A549 (cell line): ENCODE measurements at regions not wholly inside any gene's neighbourhood (a gene's known extent, or its start where the extent isn't known, plus 50 kb on each side); places are given as distances from the start of the nearest gene placed in this dataset.

Source experiments
- ATAC-seq, 2 experiments: fragments of 200-7000 bp in 1 of 2; fragments of >200 bp in 1 of 2; cut with Nextera tagmentation in 1 of 2; cut with Tn5 transposase in 1 of 2; 3 replicates each; pipeline versions ENCODE4 v1.8.0 to v1.9.1; 2018 to 2020; ENCODE audit warnings: mild to moderate bottlenecking in 1 of 2, moderate library complexity in 1 of 2
- CTCF ChIA-PET: fragments of 300-600 bp; sonication (Branson Sonifier 250); formaldehyde crosslinking; extraction: SDS; loops from one replicate; lab custom pipeline; 2021; ENCODE audit warnings: antibody characterized with exemption, inconsistent platforms; lab: Yijun Ruan, JAX
- POLR2A ChIA-PET: fragments of 350-600 bp; formaldehyde crosslinking; extraction: SDS; loops from one replicate; lab custom pipeline; 2021; ENCODE audit warnings: antibody characterized with exemption, inconsistent platforms; lab: Yijun Ruan, JAX
- DNase-seq, 2 experiments: peaks; one replicate each; pipeline versions ENCODE4 v3.0.0 to v3.0.0-alpha.2; 2011 to 2016; ENCODE audit warnings: low read depth in 1 of 2, low spot score in 1 of 2
- FAIRE-seq: peaks from 2 replicates; lab custom pipeline; 2011; peaks lifted over from hg19 to GRCh38; lab: Jason Lieb, UNC
- H3K27ac ChIP-seq, 2 experiments: fragments of >200 bp; sonication (Bioruptor Twin); formaldehyde crosslinking; 3 replicates each; pipeline ENCODE4 v1.5.1; 2016 to 2017
- H3K4me1 ChIP-seq: fragments of >200 bp; sonication (Bioruptor Twin); formaldehyde crosslinking; 3 replicates; pipeline ENCODE4 v1.6.1; 2016
- H3K4me2 ChIP-seq: fragments of >200 bp; sonication (Bioruptor Twin); formaldehyde crosslinking; 3 replicates; pipeline ENCODE4 v1.6.1; 2016
- H3K4me3 ChIP-seq: fragments of >200 bp; sonication (Bioruptor Twin); formaldehyde crosslinking; 3 replicates; pipeline ENCODE4 v1.5.1; 2016
- H3K9me3 ChIP-seq: fragments of >200 bp; sonication (Bioruptor Twin); formaldehyde crosslinking; 3 replicates; pipeline ENCODE4 v1.6.1; 2016
- BHLHE40 ChIP-seq: IDR thresholded peaks from 2 replicates; pipeline ENCODE4 v1.6.1; 2012; ENCODE audit warnings: low read depth, low read length, inconsistent platforms
- CHD2 ChIP-seq: fragments of 150-350 bp; IDR thresholded peaks from 2 replicates; pipeline ENCODE4 v1.6.1; 2014; ENCODE audit warnings: low read length; ENCODE audit not compliant: partially characterized antibody
- CTCF ChIP-seq: fragments of >200 bp; sonication (Bioruptor Twin); formaldehyde crosslinking; IDR thresholded peaks from 3 replicates; pipeline ENCODE4 v1.5.1; 2016
- EHF ChIP-seq: fragments of 250-450 bp; sonication (Bioruptor Pico); IDR thresholded peaks from 2 replicates; pipeline ENCODE4 v1.5.0; 2020; ENCODE audit warnings: mild to moderate bottlenecking
- EHMT2 ChIP-seq: fragments of 200-600 bp; sonication (generic); IDR thresholded peaks from 2 replicates; pipeline ENCODE4 v1.6.1; 2016; ENCODE audit warnings: antibody characterized with exemption, low read depth, mild to moderate bottlenecking, moderate library complexity
- EP300 ChIP-seq, 2 experiments: fragments of >200 bp; sonication (Bioruptor Twin); formaldehyde crosslinking; IDR thresholded peaks; 2 replicates in 1 of 2; 3 replicates in 1 of 2; pipeline ENCODE4 v1.6.1; 2016 to 2017
- FOSB ChIP-seq: fragments of 250-450 bp; sonication (Bioruptor Pico); IDR thresholded peaks from 2 replicates; pipeline ENCODE4 v1.5.0; 2020; ENCODE audit warnings: mild to moderate bottlenecking, moderate library complexity
- FOXS1 ChIP-seq: fragments of 250-450 bp; sonication (Bioruptor Pico); IDR thresholded peaks from 2 replicates; pipeline ENCODE4 v1.5.0; 2020; ENCODE audit warnings: mild to moderate bottlenecking, moderate library complexity
- HDAC2 ChIP-seq: fragments of 200-600 bp; sonication (generic); IDR thresholded peaks from 2 replicates; pipeline ENCODE4 v1.6.1; 2016
- HOXA7 ChIP-seq: fragments of 250-450 bp; sonication (Bioruptor Pico); IDR thresholded peaks from 2 replicates; pipeline ENCODE4 v1.5.0; 2020; ENCODE audit warnings: mild to moderate bottlenecking, moderate library complexity
- HOXB5 ChIP-seq: fragments of 250-450 bp; sonication (Bioruptor Pico); IDR thresholded peaks from 2 replicates; pipeline ENCODE4 v1.5.0; 2020; ENCODE audit warnings: mild to moderate bottlenecking, moderate library complexity
- JUNB ChIP-seq: fragments of >200 bp; sonication (Bioruptor Twin); formaldehyde crosslinking; IDR thresholded peaks from 2 replicates; pipeline ENCODE4 v1.6.1; 2016
- MAX ChIP-seq: IDR thresholded peaks from 2 replicates; pipeline ENCODE4 v1.6.1; 2012
- MYC ChIP-seq: IDR thresholded peaks from 2 replicates; pipeline ENCODE4 v1.6.1; 2012; ENCODE audit warnings: mild to moderate bottlenecking, inconsistent platforms, low read length, improper control_type of control experiment, borderline replicate concordance
- PHF8 ChIP-seq: fragments of 200-600 bp; sonication (generic); IDR thresholded peaks from 2 replicates; pipeline ENCODE4 v1.6.1; 2016; ENCODE audit warnings: low read depth, mild to moderate bottlenecking, antibody characterized with exemption, moderate library complexity, borderline replicate concordance
- POLR2AphosphoS2 ChIP-seq: conservative IDR thresholded peaks from 2 replicates; pipeline ENCODE4 v1.6.1; 2012; ENCODE audit warnings: low read length, improper control_type of control experiment, inconsistent platforms
- RAD21 ChIP-seq, 2 experiments: fragments of >200 bp in 1 of 2; sonication (Bioruptor Twin) in 1 of 2; formaldehyde crosslinking in 1 of 2; IDR thresholded peaks in 1 of 2; conservative IDR thresholded peaks in 1 of 2; 2 replicates in 1 of 2; 3 replicates in 1 of 2; pipeline ENCODE4 v1.6.1; 2012 to 2018; ENCODE audit warnings: inconsistent platforms in 1 of 2
- SREBF2 ChIP-seq: fragments of 450-650 bp; IDR thresholded peaks from 2 replicates; pipeline ENCODE4 v1.6.1; 2014; ENCODE audit warnings: mild to moderate bottlenecking, moderate library complexity
- ZC3H11A ChIP-seq: fragments of 450-650 bp; IDR thresholded peaks from 2 replicates; pipeline ENCODE4 v1.6.1; 2014; ENCODE audit warnings: antibody characterized with exemption, mild to moderate bottlenecking
- ZFP36 ChIP-seq: fragments of 450-650 bp; IDR thresholded peaks from 2 replicates; pipeline ENCODE4 v1.6.1; 2014; ENCODE audit warnings: borderline replicate concordance; ENCODE audit not compliant: partially characterized antibody
- WGBS: methylation state at CpG from one replicate; pipeline ENCODE4 v1.1.6; 2017; ENCODE audit errors: missing lambda C conversion rate; 5-methylcytosine and 5-hydroxymethylcytosine counted together
- TF ChIP-seq, protein P1 (sequence below): fragments of 150-350 bp; IDR thresholded peaks from 2 replicates; pipeline ENCODE4 v1.6.1; 2014; ENCODE audit warnings: low read depth, mild to moderate bottlenecking, low read length
- TF ChIP-seq, protein P2 (sequence below): fragments of 250-450 bp; sonication (Bioruptor Pico); IDR thresholded peaks from 2 replicates; pipeline ENCODE4 v1.5.0; 2021; ENCODE audit warnings: mild to moderate bottlenecking, moderate library complexity, borderline replicate concordance
- TF ChIP-seq, protein P3 (sequence below): fragments of 200-600 bp; sonication (generic); IDR thresholded peaks from 2 replicates; pipeline ENCODE4 v1.6.1; 2016; ENCODE audit warnings: antibody characterized with exemption, mild to moderate bottlenecking, moderate library complexity
- TF ChIP-seq, protein P4 (sequence below): fragments of >200 bp; sonication (Bioruptor Twin); formaldehyde crosslinking; IDR thresholded peaks from 3 replicates; pipeline ENCODE4 v1.6.1; 2016
- TF ChIP-seq, protein P5 (sequence below): fragments of 450-650 bp; IDR thresholded peaks from 2 replicates; pipeline ENCODE4 v1.6.1; 2014; ENCODE audit warnings: antibody characterized with exemption
- TF ChIP-seq, protein P6 (sequence below): IDR thresholded peaks from 2 replicates; pipeline ENCODE4 v1.6.1; 2012

DNA sequence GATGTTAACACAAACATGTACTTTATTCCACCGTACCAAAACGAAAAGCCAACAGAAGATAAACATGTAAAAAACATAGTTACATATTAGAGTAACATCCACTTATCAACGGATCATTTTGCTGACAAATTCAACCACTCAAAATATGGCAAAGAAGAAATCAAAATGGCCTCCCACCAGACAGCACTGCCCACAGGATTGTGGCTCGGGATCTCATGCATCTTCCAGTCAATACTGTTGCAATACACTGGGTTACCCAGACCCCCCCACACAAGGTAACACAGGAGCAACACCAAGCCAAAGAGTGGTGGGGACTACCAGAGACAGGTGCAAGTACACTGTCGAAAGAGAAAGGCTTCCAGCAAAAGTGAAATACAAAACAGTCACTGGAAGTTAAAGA is 57.9 kb upstream of the NHSL1 start:
- ATAC-seq (no peak), DNase-seq (no peak), FAIRE-seq (no peak)
- no peak overlapping the region for H3K27ac ChIP-seq
- TF ChIP-seq EP300 (IDR thresholded peaks at IDR 0.05) (no peak), FOSB (CRISPR knock-in tag) (no peak), CTCF (no peak), POLR2AphosphoS2 (no peak), BHLHE40 (no peak), EHMT2 (no peak), ZC3H11A (no peak), PHF8 (no peak), JUNB (no peak), HOXA7 (CRISPR knock-in tag) (no peak), SREBF2 (no peak), RAD21 (conservative IDR thresholded peaks at IDR 0.05 in 1 of 2, IDR thresholded peaks at IDR 0.05 in 1 of 2) (no peak)
- TF ChIP-seq, protein P1, sequence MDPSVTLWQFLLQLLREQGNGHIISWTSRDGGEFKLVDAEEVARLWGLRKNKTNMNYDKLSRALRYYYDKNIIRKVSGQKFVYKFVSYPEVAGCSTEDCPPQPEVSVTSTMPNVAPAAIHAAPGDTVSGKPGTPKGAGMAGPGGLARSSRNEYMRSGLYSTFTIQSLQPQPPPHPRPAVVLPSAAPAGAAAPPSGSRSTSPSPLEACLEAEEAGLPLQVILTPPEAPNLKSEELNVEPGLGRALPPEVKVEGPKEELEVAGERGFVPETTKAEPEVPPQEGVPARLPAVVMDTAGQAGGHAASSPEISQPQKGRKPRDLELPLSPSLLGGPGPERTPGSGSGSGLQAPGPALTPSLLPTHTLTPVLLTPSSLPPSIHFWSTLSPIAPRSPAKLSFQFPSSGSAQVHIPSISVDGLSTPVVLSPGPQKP: no peak
- TF ChIP-seq, protein P2, sequence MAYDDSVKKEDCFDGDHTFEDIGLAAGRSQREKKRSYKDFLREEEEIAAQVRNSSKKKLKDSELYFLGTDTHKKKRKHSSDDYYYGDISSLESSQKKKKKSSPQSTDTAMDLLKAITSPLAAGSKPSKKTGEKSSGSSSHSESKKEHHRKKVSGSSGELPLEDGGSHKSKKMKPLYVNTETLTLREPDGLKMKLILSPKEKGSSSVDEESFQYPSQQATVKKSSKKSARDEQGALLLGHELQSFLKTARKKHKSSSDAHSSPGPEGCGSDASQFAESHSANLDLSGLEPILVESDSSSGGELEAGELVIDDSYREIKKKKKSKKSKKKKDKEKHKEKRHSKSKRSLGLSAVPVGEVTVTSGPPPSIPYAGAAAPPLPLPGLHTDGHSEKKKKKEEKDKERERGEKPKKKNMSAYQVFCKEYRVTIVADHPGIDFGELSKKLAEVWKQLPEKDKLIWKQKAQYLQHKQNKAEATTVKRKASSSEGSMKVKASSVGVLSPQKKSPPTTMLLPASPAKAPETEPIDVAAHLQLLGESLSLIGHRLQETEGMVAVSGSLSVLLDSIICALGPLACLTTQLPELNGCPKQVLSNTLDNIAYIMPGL (CRISPR knock-in tag): no peak
- TF ChIP-seq, protein P3, sequence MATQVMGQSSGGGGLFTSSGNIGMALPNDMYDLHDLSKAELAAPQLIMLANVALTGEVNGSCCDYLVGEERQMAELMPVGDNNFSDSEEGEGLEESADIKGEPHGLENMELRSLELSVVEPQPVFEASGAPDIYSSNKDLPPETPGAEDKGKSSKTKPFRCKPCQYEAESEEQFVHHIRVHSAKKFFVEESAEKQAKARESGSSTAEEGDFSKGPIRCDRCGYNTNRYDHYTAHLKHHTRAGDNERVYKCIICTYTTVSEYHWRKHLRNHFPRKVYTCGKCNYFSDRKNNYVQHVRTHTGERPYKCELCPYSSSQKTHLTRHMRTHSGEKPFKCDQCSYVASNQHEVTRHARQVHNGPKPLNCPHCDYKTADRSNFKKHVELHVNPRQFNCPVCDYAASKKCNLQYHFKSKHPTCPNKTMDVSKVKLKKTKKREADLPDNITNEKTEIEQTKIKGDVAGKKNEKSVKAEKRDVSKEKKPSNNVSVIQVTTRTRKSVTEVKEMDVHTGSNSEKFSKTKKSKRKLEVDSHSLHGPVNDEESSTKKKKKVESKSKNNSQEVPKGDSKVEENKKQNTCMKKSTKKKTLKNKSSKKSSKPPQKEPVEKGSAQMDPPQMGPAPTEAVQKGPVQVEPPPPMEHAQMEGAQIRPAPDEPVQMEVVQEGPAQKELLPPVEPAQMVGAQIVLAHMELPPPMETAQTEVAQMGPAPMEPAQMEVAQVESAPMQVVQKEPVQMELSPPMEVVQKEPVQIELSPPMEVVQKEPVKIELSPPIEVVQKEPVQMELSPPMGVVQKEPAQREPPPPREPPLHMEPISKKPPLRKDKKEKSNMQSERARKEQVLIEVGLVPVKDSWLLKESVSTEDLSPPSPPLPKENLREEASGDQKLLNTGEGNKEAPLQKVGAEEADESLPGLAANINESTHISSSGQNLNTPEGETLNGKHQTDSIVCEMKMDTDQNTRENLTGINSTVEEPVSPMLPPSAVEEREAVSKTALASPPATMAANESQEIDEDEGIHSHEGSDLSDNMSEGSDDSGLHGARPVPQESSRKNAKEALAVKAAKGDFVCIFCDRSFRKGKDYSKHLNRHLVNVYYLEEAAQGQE: no peak
- WGBS: 67% methylated on average over 5 of the region's 5 CpGs
- H3K4me2 ChIP-seq: no peak overlapping the region
- no peak overlapping the region for H3K4me3 ChIP-seq
- H3K4me1 ChIP-seq: peaks cover 9% of the 10 kb centered on the region; the same call in 2 of the 3 replicates
- ChIA-PET POLR2A (no interaction called here), CTCF (interaction anchor here (0.7 kb wide), 1 partner anchor 552 kb away, joined by 4 read pairs; no protein-coding TSS in a partner anchor)
- no peaks in the 10 kb centered on the region for H3K9me3 ChIP-seq

- H3K4me2 ChIP-seq: no peak overlapping the region
- no peak overlapping the region for H3K4me3 ChIP-seq
- no peak overlapping the region for H3K27ac ChIP-seq
- H3K4me1 ChIP-seq: peaks cover 9% of the 10 kb centered on the region; the same call in 2 of the 3 replicates
- WGBS: 79% methylated on average over 4 of the region's 4 CpGs
- DNase-seq (no peak), ATAC-seq (no peak), FAIRE-seq (no peak)
- CTCF ChIA-PET: no interaction called here
- POLR2A ChIA-PET: no interaction called here
- no peaks in the 10 kb centered on the region for H3K9me3 ChIP-seq
- TF ChIP-seq, protein P4, sequence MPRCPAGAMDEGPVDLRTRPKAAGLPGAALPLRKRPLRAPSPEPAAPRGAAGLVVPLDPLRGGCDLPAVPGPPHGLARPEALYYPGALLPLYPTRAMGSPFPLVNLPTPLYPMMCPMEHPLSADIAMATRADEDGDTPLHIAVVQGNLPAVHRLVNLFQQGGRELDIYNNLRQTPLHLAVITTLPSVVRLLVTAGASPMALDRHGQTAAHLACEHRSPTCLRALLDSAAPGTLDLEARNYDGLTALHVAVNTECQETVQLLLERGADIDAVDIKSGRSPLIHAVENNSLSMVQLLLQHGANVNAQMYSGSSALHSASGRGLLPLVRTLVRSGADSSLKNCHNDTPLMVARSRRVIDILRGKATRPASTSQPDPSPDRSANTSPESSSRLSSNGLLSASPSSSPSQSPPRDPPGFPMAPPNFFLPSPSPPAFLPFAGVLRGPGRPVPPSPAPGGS: no peak
- TF ChIP-seq CHD2 (no peak), EHF (no peak), MAX (no peak), MYC (no peak), SREBF2 (no peak), HDAC2 (no peak), HOXB5 (no peak), BHLHE40 (no peak), ZC3H11A (no peak), FOXS1 (CRISPR knock-in tag) (no peak), ZFP36 (no peak)
- TF ChIP-seq, protein P5, sequence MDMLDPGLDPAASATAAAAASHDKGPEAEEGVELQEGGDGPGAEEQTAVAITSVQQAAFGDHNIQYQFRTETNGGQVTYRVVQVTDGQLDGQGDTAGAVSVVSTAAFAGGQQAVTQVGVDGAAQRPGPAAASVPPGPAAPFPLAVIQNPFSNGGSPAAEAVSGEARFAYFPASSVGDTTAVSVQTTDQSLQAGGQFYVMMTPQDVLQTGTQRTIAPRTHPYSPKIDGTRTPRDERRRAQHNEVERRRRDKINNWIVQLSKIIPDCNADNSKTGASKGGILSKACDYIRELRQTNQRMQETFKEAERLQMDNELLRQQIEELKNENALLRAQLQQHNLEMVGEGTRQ: no peak
- TF ChIP-seq, protein P6, sequence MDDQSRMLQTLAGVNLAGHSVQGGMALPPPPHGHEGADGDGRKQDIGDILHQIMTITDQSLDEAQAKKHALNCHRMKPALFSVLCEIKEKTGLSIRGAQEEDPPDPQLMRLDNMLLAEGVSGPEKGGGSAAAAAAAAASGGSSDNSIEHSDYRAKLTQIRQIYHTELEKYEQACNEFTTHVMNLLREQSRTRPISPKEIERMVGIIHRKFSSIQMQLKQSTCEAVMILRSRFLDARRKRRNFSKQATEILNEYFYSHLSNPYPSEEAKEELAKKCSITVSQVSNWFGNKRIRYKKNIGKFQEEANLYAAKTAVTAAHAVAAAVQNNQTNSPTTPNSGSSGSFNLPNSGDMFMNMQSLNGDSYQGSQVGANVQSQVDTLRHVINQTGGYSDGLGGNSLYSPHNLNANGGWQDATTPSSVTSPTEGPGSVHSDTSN: no peak
These were observed 59.8 kb upstream of the NHSL1 start for GRCh38 chr6:138559143-138559542.
